Muscle layer of duodenum (tissue), 2 donors: ENCODE measurements at regions not wholly inside any gene's neighbourhood (a gene's known extent, or its start where the extent isn't known, plus 50 kb on each side); places are given as distances from the start of the nearest gene placed in this dataset.

Experiments
- H3K27ac ChIP-seq: one replicate; pipeline ENCODE4 v1.7.0; 2013; ENCODE audit warnings: mild to moderate bottlenecking, low read length
- H3K27me3 ChIP-seq: one replicate; pipeline ENCODE4 v1.7.0; 2013; ENCODE audit warnings: low read depth, mild to moderate bottlenecking, control low read depth, low read length
- H3K36me3 ChIP-seq, 2 donors: one replicate each; pipeline ENCODE4 v1.7.0; 2013; ENCODE audit warnings: low read length in 2 of 2, control low read depth in 1 of 2, mild to moderate bottlenecking in 1 of 2; ENCODE audit not compliant: insufficient read depth in 2 of 2, control insufficient read depth in 1 of 2
- H3K4me1 ChIP-seq, 2 donors: one replicate each; pipeline ENCODE4 v1.7.0; 2013; ENCODE audit warnings: low read length in 2 of 2, mild to moderate bottlenecking in 2 of 2, control low read depth in 1 of 2, moderate library complexity in 1 of 2; ENCODE audit not compliant: insufficient read depth in 2 of 2, control insufficient read depth in 1 of 2
- H3K4me3 ChIP-seq, 2 donors: one replicate each; pipeline ENCODE4 v1.7.0; 2013; ENCODE audit warnings: low read length in 2 of 2, low read depth in 1 of 2, mild to moderate bottlenecking in 1 of 2
- H3K9me3 ChIP-seq, 2 donors: one replicate each; pipeline ENCODE4 v1.7.0; 2013; ENCODE audit warnings: low read length in 2 of 2, control low read depth in 1 of 2, mild to moderate bottlenecking in 1 of 2; ENCODE audit not compliant: control insufficient read depth in 1 of 2
- donor health status: healthy.

GRCh38 chr16:35171106-35171505 lies 1711.7 kb downstream of the TP53TG3F start:
- Histone ChIP-seq H3K9me3 (peaks cover 0 to 16% of the 10 kb centered on the region in 2 donors), H3K4me1 (no peaks in the 10 kb centered on the region), H3K27ac (no peak overlapping the region), H3K27me3 (no peaks in the 10 kb centered on the region), H3K36me3 (no peaks in the 10 kb centered on the region), H3K4me3 (no peak overlapping the region)

- H3K4me1 ChIP-seq: no peaks in the 10 kb centered on the region
- no peak overlapping the region for H3K27ac ChIP-seq
- H3K27me3 ChIP-seq: no peaks in the 10 kb centered on the region
- no peaks in the 10 kb centered on the region for H3K36me3 ChIP-seq
- H3K9me3 ChIP-seq: peaks cover 0 to 12% of the 10 kb centered on the region in 2 donors
- no peak overlapping the region for H3K4me3 ChIP-seq
These were observed 1713.9 kb downstream of the TP53TG3F start for GRCh38 chr16:35173295-35173694.

- H3K27me3 ChIP-seq: no peaks in the 10 kb centered on the region
- no peaks in the 10 kb centered on the region for H3K4me1 ChIP-seq
- peaks cover 0 to 10% of the 10 kb centered on the region in 2 donors for H3K9me3 ChIP-seq
- no peak overlapping the region for H3K4me3 ChIP-seq
- no peaks in the 10 kb centered on the region for H3K36me3 ChIP-seq
- no peak overlapping the region for H3K27ac ChIP-seq
These were observed 1714.6 kb downstream of the TP53TG3F start for GRCh38 chr16:35174016-35174415.

- no peak overlapping the region for H3K27ac ChIP-seq
- H3K9me3 ChIP-seq: peaks cover 0 to 3% of the 10 kb centered on the region in 2 donors
- no peaks in the 10 kb centered on the region for H3K4me1 ChIP-seq
- no peak overlapping the region for H3K4me3 ChIP-seq
- H3K36me3 ChIP-seq: no peaks in the 10 kb centered on the region
- no peaks in the 10 kb centered on the region for H3K27me3 ChIP-seq
These were observed 1717.0 kb downstream of the TP53TG3F start for GRCh38 chr16:35176449-35176848.

- H3K9me3 ChIP-seq: peaks cover 0 to 3% of the 10 kb centered on the region in 2 donors
- no peak overlapping the region for H3K4me3 ChIP-seq
- H3K4me1 ChIP-seq: no peaks in the 10 kb centered on the region
- H3K27ac ChIP-seq: no peak overlapping the region
- H3K36me3 ChIP-seq: no peaks in the 10 kb centered on the region
- no peaks in the 10 kb centered on the region for H3K27me3 ChIP-seq
These were observed 1718.4 kb downstream of the TP53TG3F start for GRCh38 chr16:35177851-35178250.

GRCh38 chr16:35180970-35181369 lies 1721.6 kb downstream of the TP53TG3F start:
- no peaks in the 10 kb centered on the region for H3K9me3 ChIP-seq
- no peak overlapping the region for H3K4me3 ChIP-seq
- no peaks in the 10 kb centered on the region for H3K27me3 ChIP-seq
- no peaks in the 10 kb centered on the region for H3K4me1 ChIP-seq
- no peak overlapping the region for H3K27ac ChIP-seq
- no peaks in the 10 kb centered on the region for H3K36me3 ChIP-seq

- Histone ChIP-seq H3K36me3 (no peaks in the 10 kb centered on the region), H3K4me1 (no peaks in the 10 kb centered on the region), H3K27ac (no peak overlapping the region), H3K4me3 (no peak overlapping the region), H3K27me3 (no peaks in the 10 kb centered on the region), H3K9me3 (no peaks in the 10 kb centered on the region)
These were observed 1722.1 kb downstream of the TP53TG3F start for GRCh38 chr16:35181422-35182030.

GRCh38 chr16:35182043-35182677 lies 1722.7 kb downstream of the TP53TG3F start:
- no peak overlapping the region for H3K27ac ChIP-seq
- no peaks in the 10 kb centered on the region for H3K9me3 ChIP-seq
- no peak overlapping the region for H3K4me3 ChIP-seq
- H3K4me1 ChIP-seq: no peaks in the 10 kb centered on the region
- no peaks in the 10 kb centered on the region for H3K27me3 ChIP-seq
- H3K36me3 ChIP-seq: no peaks in the 10 kb centered on the region

GRCh38 chr16:35182943-35183550 lies 1723.6 kb downstream of the TP53TG3F start:
- no peak overlapping the region for H3K27ac ChIP-seq

GRCh38 chr16:35184356-35184870 lies 1725.0 kb downstream of the TP53TG3F start:
- no peaks in the 10 kb centered on the region for H3K27me3 ChIP-seq
- H3K36me3 ChIP-seq: no peaks in the 10 kb centered on the region
- no peak overlapping the region for H3K27ac ChIP-seq
- no peaks in the 10 kb centered on the region for H3K9me3 ChIP-seq
- H3K4me1 ChIP-seq: no peaks in the 10 kb centered on the region
- H3K4me3 ChIP-seq: no peak overlapping the region

More at GRCh38 chr16:35182943-35183550, 1723.6 kb downstream of the TP53TG3F start:
- H3K4me1 ChIP-seq: no peaks in the 10 kb centered on the region
- H3K36me3 ChIP-seq: no peaks in the 10 kb centered on the region
- no peaks in the 10 kb centered on the region for H3K27me3 ChIP-seq
- H3K9me3 ChIP-seq: no peaks in the 10 kb centered on the region
- H3K4me3 ChIP-seq: no peak overlapping the region

- Histone ChIP-seq H3K9me3 (no peaks in the 10 kb centered on the region), H3K27ac (no peak overlapping the region), H3K36me3 (no peaks in the 10 kb centered on the region), H3K4me3 (no peak overlapping the region), H3K27me3 (no peaks in the 10 kb centered on the region), H3K4me1 (no peaks in the 10 kb centered on the region)
These were observed 1726.1 kb downstream of the TP53TG3F start for GRCh38 chr16:35185366-35186044.
